IMR-90 (cell line): ENCODE measurements at regions not wholly inside any gene's neighbourhood (a gene's known extent, or its start where the extent isn't known, plus 50 kb on each side); places are given as distances from the start of the nearest gene placed in this dataset.

Experiments
- ATAC-seq: fragments of 200-7000 bp; cut with Tn5 transposase; 2 replicates; pipeline ENCODE4 v1.9.1; 2020; ENCODE audit warnings: low read depth, mild to moderate bottlenecking, moderate library complexity
- BruUV-seq: library from RNA; stranded (reverse); fragments of 400-500 nt; replicated peaks from 2 replicates; lab custom pipeline; 2021; lab: Mats Ljungman, UMichigan
- CTCF ChIA-PET: fragments of 300-600 bp; formaldehyde crosslinking; extraction: SDS; loops from one replicate; lab custom pipeline; 2021; ENCODE audit warnings: antibody characterized with exemption; lab: Yijun Ruan, JAX
- POLR2A ChIA-PET: fragments of 300-600 bp; sonication (Branson Sonifier 250); formaldehyde crosslinking; loops from one replicate; lab custom pipeline; 2022; ENCODE audit warnings: antibody characterized with exemption; ENCODE audit not compliant: unreplicated experiment; lab: Charles Lee
- DNase-seq: peaks from one replicate; pipeline ENCODE4 v3.0.0; 2013
- H2AFZ ChIP-seq: replicated peaks from 2 replicates; pipeline ENCODE3; 2013; ENCODE audit warnings: low read length, mild to moderate bottlenecking; ENCODE audit not compliant: poor library complexity
- H2AK5ac ChIP-seq: 2 replicates; pipeline ENCODE4 v1.6.1; 2013; ENCODE audit warnings: low read depth, low read length, inconsistent platforms
- H2AK9ac ChIP-seq: replicated peaks from 2 replicates; pipeline ENCODE3; 2013; ENCODE audit warnings: mild to moderate bottlenecking, low read depth, low read length, moderate library complexity; ENCODE audit not compliant: poor library complexity
- H2BK120ac ChIP-seq: 2 replicates; pipeline ENCODE4 v1.6.1; 2013; ENCODE audit warnings: low read depth, low read length, inconsistent platforms
- H2BK15ac ChIP-seq: 3 replicates; pipeline ENCODE4 v1.6.1; 2013; ENCODE audit warnings: low read depth, low read length, inconsistent platforms
- H2BK20ac ChIP-seq: 2 replicates; pipeline ENCODE4 v1.6.1; 2013; ENCODE audit warnings: low read depth, mild to moderate bottlenecking, inconsistent platforms, low read length, moderate library complexity
- H2BK5ac ChIP-seq: 2 replicates; pipeline ENCODE4 v1.6.1; 2013; ENCODE audit warnings: mild to moderate bottlenecking, low read depth, low read length, inconsistent platforms; ENCODE audit not compliant: poor library complexity, severe bottlenecking
- H3K14ac ChIP-seq: replicated peaks from 2 replicates; pipeline ENCODE4 v1.6.1; 2013; ENCODE audit warnings: low read depth, low read length, inconsistent platforms
- H3K18ac ChIP-seq: 2 replicates; pipeline ENCODE4 v1.6.1; 2013; ENCODE audit warnings: low read depth, low read length, control low read depth
- H3K23ac ChIP-seq: 2 replicates; pipeline ENCODE4 v1.6.1; 2013; ENCODE audit warnings: low read depth, low read length, inconsistent platforms
- H3K27ac ChIP-seq: 2 replicates; pipeline ENCODE4 v1.5.1; 2013; ENCODE audit warnings: mild to moderate bottlenecking, control low read depth, low read length; ENCODE audit not compliant: insufficient read depth
- H3K27me3 ChIP-seq: 2 replicates; pipeline ENCODE4 v1.6.1; 2013; ENCODE audit warnings: low read length; ENCODE audit not compliant: control insufficient read depth, insufficient read depth
- H3K36me3 ChIP-seq: 2 replicates; pipeline ENCODE4 v1.6.1; 2013; ENCODE audit warnings: low read length, mixed read lengths; ENCODE audit not compliant: control insufficient read depth, insufficient read depth
- H3K4ac ChIP-seq: 2 replicates; pipeline ENCODE4 v1.6.1; 2013; ENCODE audit warnings: low read depth, low read length, inconsistent platforms
- H3K4me1 ChIP-seq: 2 replicates; pipeline ENCODE4 v1.6.1; 2013; ENCODE audit warnings: low read length, mixed read lengths; ENCODE audit not compliant: control insufficient read depth, insufficient read depth
- H3K4me2 ChIP-seq: 2 replicates; pipeline ENCODE4 v1.6.1; 2013; ENCODE audit warnings: low read depth, mild to moderate bottlenecking, control low read depth, low read length, moderate library complexity
- H3K4me3 ChIP-seq: 2 replicates; pipeline ENCODE4 v1.5.1; 2013; ENCODE audit warnings: low read depth, mild to moderate bottlenecking, control low read depth, low read length, moderate library complexity; ENCODE audit not compliant: insufficient read depth
- H3K56ac ChIP-seq: 2 replicates; pipeline ENCODE4 v1.6.1; 2013; ENCODE audit warnings: low read length, inconsistent platforms; ENCODE audit not compliant: insufficient read depth; ENCODE audit errors: extremely low read depth
- H3K79me1 ChIP-seq, 2 experiments: 2 replicates each; pipeline ENCODE4 v1.6.1; 2013; ENCODE audit warnings: low read length in 2 of 2, inconsistent platforms in 1 of 2, low read depth in 1 of 2
- H3K9ac ChIP-seq: 2 replicates; pipeline ENCODE4 v1.6.1; 2013; ENCODE audit warnings: low read depth, low read length, control low read depth
- H3K9me1 ChIP-seq: 2 replicates; pipeline ENCODE4 v1.6.1; 2013; ENCODE audit warnings: low read length, inconsistent platforms; ENCODE audit not compliant: insufficient read depth
- H3K9me3 ChIP-seq: 2 replicates; pipeline ENCODE4 v1.6.1; 2013; ENCODE audit warnings: low read length; ENCODE audit not compliant: control insufficient read depth, insufficient read depth
- H4K20me1 ChIP-seq: 2 replicates; pipeline ENCODE4 v1.6.1; 2013; ENCODE audit warnings: low read length, inconsistent platforms; ENCODE audit not compliant: insufficient read depth
- H4K5ac ChIP-seq: 2 replicates; pipeline ENCODE4 v1.6.1; 2013; ENCODE audit warnings: mild to moderate bottlenecking, low read depth, low read length, control low read depth
- H4K8ac ChIP-seq, 2 experiments: 2 replicates each; pipeline ENCODE4 v1.6.1; 2013; ENCODE audit warnings: low read depth in 2 of 2, low read length in 2 of 2, control low read depth in 1 of 2, inconsistent platforms in 1 of 2
- H4K91ac ChIP-seq: 2 replicates; pipeline ENCODE4 v1.6.1; 2013; ENCODE audit warnings: low read depth, low read length, inconsistent platforms; ENCODE audit not compliant: insufficient read depth
- BHLHE40 ChIP-seq: fragments of 150-350 bp; IDR thresholded peaks from 2 replicates; pipeline ENCODE4 v1.6.1; 2016; ENCODE audit warnings: mild to moderate bottlenecking, low read depth, low read length
- CEBPB ChIP-seq: IDR thresholded peaks from 2 replicates; pipeline ENCODE4 v1.6.1; 2012; ENCODE audit warnings: low read depth, low read length, improper control_type of control experiment
- CHD1 ChIP-seq: IDR thresholded peaks from 2 replicates; pipeline ENCODE4 v1.6.1; 2012; ENCODE audit warnings: low read depth, low read length, improper control_type of control experiment
- ELK1 ChIP-seq: fragments of 150-350 bp; IDR thresholded peaks from 2 replicates; pipeline ENCODE4 v1.6.1; 2016; ENCODE audit warnings: low read depth, mild to moderate bottlenecking, low read length, moderate library complexity, borderline replicate concordance
- FOS ChIP-seq: fragments of 150-350 bp; IDR thresholded peaks from 2 replicates; pipeline ENCODE4 v1.6.1; 2016; ENCODE audit warnings: low read depth, low read length
- MAFK ChIP-seq: IDR thresholded peaks from 2 replicates; pipeline ENCODE4 v1.6.1; 2012; ENCODE audit warnings: low read depth, low read length, improper control_type of control experiment
- MAZ ChIP-seq: IDR thresholded peaks from 2 replicates; pipeline ENCODE4 v1.6.1; 2012; ENCODE audit warnings: low read depth, mild to moderate bottlenecking, low read length, improper control_type of control experiment, moderate library complexity, borderline replicate concordance
- MXI1 ChIP-seq: IDR thresholded peaks from 2 replicates; pipeline ENCODE4 v1.6.1; 2012; ENCODE audit warnings: low read depth, mild to moderate bottlenecking, low read length, moderate library complexity, borderline replicate concordance
- NFE2L2 ChIP-seq: fragments of 150-350 bp; IDR thresholded peaks from 2 replicates; pipeline ENCODE4 v1.6.1; 2016; ENCODE audit warnings: low read depth, mild to moderate bottlenecking, low read length
- POLR2A ChIP-seq: IDR thresholded peaks from 2 replicates; pipeline ENCODE4 v1.6.1; 2012; ENCODE audit warnings: mild to moderate bottlenecking, low read depth, low read length
- RAD21 ChIP-seq: IDR thresholded peaks from 2 replicates; pipeline ENCODE4 v1.6.1; 2012; ENCODE audit warnings: low read length, improper control_type of control experiment
- RCOR1 ChIP-seq: IDR thresholded peaks from 2 replicates; pipeline ENCODE4 v1.6.1; 2012; ENCODE audit warnings: mild to moderate bottlenecking, low read length, improper control_type of control experiment; ENCODE audit not compliant: insufficient replicate concordance
- RFX5 ChIP-seq: IDR thresholded peaks from 2 replicates; pipeline ENCODE4 v1.8.0; 2012; ENCODE audit warnings: low read depth, mild to moderate bottlenecking, low read length, moderate library complexity
- SMC3 ChIP-seq: fragments of 150-350 bp; IDR thresholded peaks from 2 replicates; pipeline ENCODE4 v1.6.1; 2016; ENCODE audit warnings: low read depth, mild to moderate bottlenecking, antibody characterized with exemption, low read length, moderate library complexity
- USF2 ChIP-seq: fragments of 150-350 bp; IDR thresholded peaks from 2 replicates; pipeline ENCODE4 v1.6.1; 2017; ENCODE audit warnings: mild to moderate bottlenecking, antibody characterized with exemption, low read length, low read depth
- WGBS, 2 experiments: methylation state at CpG; one replicate each; pipeline versions ENCODE4 v1.1.5 to v1.1.7; 2013; ENCODE audit warnings: missing lambda C conversion rate in 2 of 2; ENCODE audit not compliant: insufficient read length in 1 of 2; ENCODE audit errors: extremely low coverage in 2 of 2; 5-methylcytosine and 5-hydroxymethylcytosine counted together
- dilution Hi-C: fragments of 300-500 bp; cut with HindIII; formaldehyde crosslinking; loops from one replicate; pipeline ENCODE4 v1.14.3; 2018; ENCODE audit warnings: low sequenced_read_pairs; ENCODE audit not compliant: unreplicated experiment
- in situ Hi-C: fragments of 300-500 bp; cut with MboI; formaldehyde crosslinking; loops from 3 replicates; pipeline ENCODE4 v1.14.3; 2019; ENCODE audit warnings: low sequenced_read_pairs, inconsistent platforms, mixed read lengths
- intact Hi-C: fragments of 100-400 bp; cut with micrococcal nuclease; formaldehyde crosslinking; loops from 2 replicates; pipeline ENCODE4 v1.10.0; 2022
- TF ChIP-seq, protein P1 (sequence below): conservative IDR thresholded peaks from 2 replicates; pipeline ENCODE4 v1.5.1; 2012; ENCODE audit warnings: mild to moderate bottlenecking, low read depth, low read length, improper control_type of control experiment

DNA sequence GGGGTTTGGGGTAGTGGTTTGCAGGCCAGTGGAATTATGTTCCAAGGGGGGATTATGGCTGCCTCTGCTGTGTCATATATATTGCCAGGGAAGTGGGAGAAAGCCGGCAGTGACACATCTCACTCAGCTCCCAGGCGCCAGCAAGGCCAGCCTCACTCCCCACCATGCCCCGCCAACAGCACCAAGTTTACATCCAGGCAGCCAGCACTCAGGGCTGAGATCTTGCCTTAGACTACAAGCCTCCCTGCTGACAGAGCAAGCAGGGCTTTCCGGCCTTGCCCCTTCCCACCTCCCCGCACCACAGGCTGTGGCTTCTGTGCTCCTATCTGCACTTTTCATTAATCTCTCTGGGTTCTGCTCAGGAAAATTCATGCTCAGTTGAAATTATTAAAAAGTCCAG, 385.1 kb downstream of the MZT1 start:
- Histone ChIP-seq H3K27ac (no peak overlapping the region), H3K9me1 (no peaks in the 10 kb centered on the region), H3K36me3 (no peaks in the 10 kb centered on the region), H4K91ac (no peak overlapping the region), H3K4me1 (no peaks in the 10 kb centered on the region), H4K5ac (no peak overlapping the region), H3K14ac (no peak overlapping the region), H2BK120ac (no peak overlapping the region), H3K27me3 (no peaks in the 10 kb centered on the region), H3K18ac (no peak overlapping the region), H3K79me1 (no peaks in the 10 kb centered on the region), H3K56ac (no peak overlapping the region), H2AK9ac (no peak overlapping the region), H3K4ac (no peak overlapping the region), H3K9ac (no peak overlapping the region), H2AK5ac (no peak overlapping the region), H3K4me2 (no peak overlapping the region), H2BK5ac (no peak overlapping the region), H2AFZ (no peak overlapping the region), H2BK15ac (no peak overlapping the region), H3K9me3 (peaks cover 3% of the 10 kb centered on the region), H4K20me1 (no peaks in the 10 kb centered on the region), H2BK20ac (no peak overlapping the region), H3K4me3 (no peak overlapping the region), H4K8ac (no peak overlapping the region), H3K23ac (no peak overlapping the region)
- no TSS peak for BruUV-seq
- dilution Hi-C loops, result no loop called here
- in situ Hi-C loops, result no loop called here
- ATAC-seq, result no peak
- no peak for TF ChIP-seq NFE2L2
- TF ChIP-seq BHLHE40, result no peak
- no peak for TF ChIP-seq MAZ
- TF ChIP-seq CEBPB, result no peak
- no peak for TF ChIP-seq POLR2A
- no peak for TF ChIP-seq USF2
- no peak for TF ChIP-seq SMC3
- TF ChIP-seq MAFK, result no peak
- TF ChIP-seq RFX5, result no peak
- TF ChIP-seq, protein P1, sequence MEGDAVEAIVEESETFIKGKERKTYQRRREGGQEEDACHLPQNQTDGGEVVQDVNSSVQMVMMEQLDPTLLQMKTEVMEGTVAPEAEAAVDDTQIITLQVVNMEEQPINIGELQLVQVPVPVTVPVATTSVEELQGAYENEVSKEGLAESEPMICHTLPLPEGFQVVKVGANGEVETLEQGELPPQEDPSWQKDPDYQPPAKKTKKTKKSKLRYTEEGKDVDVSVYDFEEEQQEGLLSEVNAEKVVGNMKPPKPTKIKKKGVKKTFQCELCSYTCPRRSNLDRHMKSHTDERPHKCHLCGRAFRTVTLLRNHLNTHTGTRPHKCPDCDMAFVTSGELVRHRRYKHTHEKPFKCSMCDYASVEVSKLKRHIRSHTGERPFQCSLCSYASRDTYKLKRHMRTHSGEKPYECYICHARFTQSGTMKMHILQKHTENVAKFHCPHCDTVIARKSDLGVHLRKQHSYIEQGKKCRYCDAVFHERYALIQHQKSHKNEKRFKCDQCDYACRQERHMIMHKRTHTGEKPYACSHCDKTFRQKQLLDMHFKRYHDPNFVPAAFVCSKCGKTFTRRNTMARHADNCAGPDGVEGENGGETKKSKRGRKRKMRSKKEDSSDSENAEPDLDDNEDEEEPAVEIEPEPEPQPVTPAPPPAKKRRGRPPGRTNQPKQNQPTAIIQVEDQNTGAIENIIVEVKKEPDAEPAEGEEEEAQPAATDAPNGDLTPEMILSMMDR, result no peak
- no peak for TF ChIP-seq RCOR1
- no peak for TF ChIP-seq RAD21
- no peak for TF ChIP-seq ELK1
- no peak for TF ChIP-seq CHD1
- TF ChIP-seq FOS, result no peak
- TF ChIP-seq MXI1, result no peak
- CTCF ChIA-PET, result no interaction called here
- 96% methylated on average over 4 of the region's 5 CpGs; no CpG with 5 or more reads in 1 of the 2 experiments for WGBS, 2 experiments
- intact Hi-C loops, result no loop called here
- POLR2A ChIA-PET, result no interaction called here
- no peak for DNase-seq
